ENCODE measurements at regions not wholly inside any gene's neighbourhood (a gene's known extent, or its start where the extent isn't known, plus 50 kb on each side); places are given as distances from the start of the nearest gene placed in this dataset.
"Not testable (repeated sequence)": the region's sequence is repeated elsewhere in the genome, so short reads cannot be mapped to it uniquely, and the experiment has no call there.

DNA sequence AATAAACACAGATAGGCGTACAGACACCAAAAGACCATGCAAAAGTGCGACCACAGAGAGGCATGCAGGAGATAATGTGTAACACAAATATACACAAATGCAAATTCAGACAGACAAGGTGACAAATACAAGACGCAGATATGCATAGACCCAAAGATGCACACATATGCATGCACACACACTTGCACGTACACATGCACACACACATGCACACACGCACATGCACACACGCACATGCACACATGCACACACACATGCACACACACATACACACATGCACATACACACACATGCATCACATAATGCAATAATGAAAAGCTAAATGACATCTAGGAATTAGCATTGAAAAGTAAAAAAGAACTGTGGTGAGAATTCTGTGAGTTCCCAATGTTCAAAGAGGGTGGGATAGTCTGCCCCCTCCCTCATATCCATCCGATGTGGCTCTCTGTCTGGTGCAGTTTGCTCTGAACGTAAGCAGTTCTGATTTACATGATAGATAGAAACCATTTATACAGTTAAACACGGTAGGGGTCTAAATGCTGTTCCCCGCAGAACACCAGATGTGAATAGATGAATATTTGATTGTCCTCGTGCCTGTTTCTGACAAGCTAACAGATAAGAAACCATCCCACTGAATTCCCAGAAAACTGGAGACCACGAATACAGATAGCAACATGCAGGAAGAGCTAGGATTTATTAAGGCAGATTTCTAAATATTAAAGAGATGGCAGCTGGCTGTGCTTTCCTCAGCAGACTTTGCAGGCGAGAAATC, 186.1 kb downstream of the TMEM114 start:
- H3K27me3 ChIP-seq: no peaks in the 10 kb centered on the region
- WGBS, 2 donors: 65 to 70% methylated on average over 13 of the region's 13 CpGs
- no peaks in the 10 kb centered on the region for H3K9me3 ChIP-seq
- intact Hi-C loops (cut with DNase I): no loop called here
- H3K27ac ChIP-seq: no peak overlapping the region
- no peak for DNase-seq
- no peak for TF ChIP-seq POLR2A (IDR thresholded peaks at IDR 0.05)
- TF ChIP-seq CTCF (IDR thresholded peaks at IDR 0.05): no peak
- H3K4me1 ChIP-seq: no peaks in the 10 kb centered on the region
- no peaks in the 10 kb centered on the region for H3K36me3 ChIP-seq
- no peak overlapping the region for H3K4me3 ChIP-seq

GRCh38 chr16:8402981-8403843, 187.1 kb downstream of the TMEM114 start:
- TF ChIP-seq POLR2A (IDR thresholded peaks at IDR 0.05) (no peak), CTCF (IDR thresholded peaks at IDR 0.05) (no peak)
- Histone ChIP-seq H3K4me1 (no peaks in the 10 kb centered on the region), H3K36me3 (no peaks in the 10 kb centered on the region), H3K27ac (no peak overlapping the region), H3K4me3 (no peak overlapping the region), H3K27me3 (no peaks in the 10 kb centered on the region), H3K9me3 (no peaks in the 10 kb centered on the region)
- WGBS, 2 donors: 67 to 71% methylated on average over 10 to 11 of the region's 11 CpGs
- DNase-seq: no peak
- intact Hi-C loops (cut with DNase I): no loop called here

GRCh38 chr16:8400683-8401082, 189.6 kb downstream of the TMEM114 start:
- H3K9me3 ChIP-seq; DNase-seq; H3K27ac ChIP-seq; H3K4me3 ChIP-seq; intact Hi-C loops (cut with DNase I); H3K4me1 ChIP-seq; H3K27me3 ChIP-seq; H3K36me3 ChIP-seq: not testable (repeated sequence)
- 76% methylated on average over 6 of the region's 6 CpGs for WGBS, 2 donors

DNA sequence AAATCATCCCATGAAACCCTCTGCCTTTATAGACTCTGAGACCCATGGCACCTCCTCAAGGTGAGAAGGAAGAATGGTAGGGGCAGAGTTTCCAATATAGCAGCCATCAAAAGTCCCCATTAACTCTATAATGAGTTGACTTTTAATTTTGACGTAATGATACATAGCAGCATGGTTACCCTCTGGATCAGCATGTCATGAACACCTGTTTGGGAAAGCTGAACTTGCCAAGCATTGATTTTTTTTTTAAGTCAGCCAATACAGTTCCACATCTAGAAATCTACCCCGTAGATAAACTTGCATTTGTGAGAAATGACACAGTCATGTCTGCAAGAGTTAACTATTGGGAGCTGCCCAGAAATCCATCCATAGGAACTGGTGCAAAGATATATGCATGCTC, 191.8 kb downstream of the TMEM114 start:
- H3K4me1 ChIP-seq: no peaks in the 10 kb centered on the region
- intact Hi-C loops (cut with DNase I): no loop called here
- WGBS, 2 donors: 77 to 86% methylated on average over 2 of the region's 2 CpGs

GRCh38 chr16:8397223-8397622, 193.1 kb downstream of the TMEM114 start:
- Histone ChIP-seq H3K4me3 (no peak overlapping the region), H3K9me3 (no peaks in the 10 kb centered on the region), H3K27me3 (no peaks in the 10 kb centered on the region), H3K36me3 (no peaks in the 10 kb centered on the region), H3K4me1 (no peaks in the 10 kb centered on the region), H3K27ac (no peak overlapping the region)
- WGBS, 2 donors: 70 to 73% methylated on average over 4 to 5 of the region's 5 CpGs
- intact Hi-C loops (cut with DNase I): no loop called here
- DNase-seq: no peak
- no peak for TF ChIP-seq CTCF (IDR thresholded peaks at IDR 0.05)
- TF ChIP-seq POLR2A (IDR thresholded peaks at IDR 0.05): no peak

More for the DNA sequence above, 191.8 kb downstream of the TMEM114 start:
- H3K36me3 ChIP-seq: no peaks in the 10 kb centered on the region
- H3K9me3 ChIP-seq: no peaks in the 10 kb centered on the region
- no peaks in the 10 kb centered on the region for H3K27me3 ChIP-seq
- TF ChIP-seq CTCF (IDR thresholded peaks at IDR 0.05) (no peak), POLR2A (IDR thresholded peaks at IDR 0.05) (no peak)
- no peak for DNase-seq
- no peak overlapping the region for H3K27ac ChIP-seq
- no peak overlapping the region for H3K4me3 ChIP-seq
